ENCODE measurements at regions not wholly inside any gene's neighbourhood (a gene's known extent, or its start where the extent isn't known, plus 50 kb on each side); places are given as distances from the start of the nearest gene placed in this dataset.

- TF ChIP-seq EZH2phosphoT487 (IDR thresholded peaks at IDR 0.05; ENCODE audit: low read depth), result no peak
- TF ChIP-seq, protein P1, sequence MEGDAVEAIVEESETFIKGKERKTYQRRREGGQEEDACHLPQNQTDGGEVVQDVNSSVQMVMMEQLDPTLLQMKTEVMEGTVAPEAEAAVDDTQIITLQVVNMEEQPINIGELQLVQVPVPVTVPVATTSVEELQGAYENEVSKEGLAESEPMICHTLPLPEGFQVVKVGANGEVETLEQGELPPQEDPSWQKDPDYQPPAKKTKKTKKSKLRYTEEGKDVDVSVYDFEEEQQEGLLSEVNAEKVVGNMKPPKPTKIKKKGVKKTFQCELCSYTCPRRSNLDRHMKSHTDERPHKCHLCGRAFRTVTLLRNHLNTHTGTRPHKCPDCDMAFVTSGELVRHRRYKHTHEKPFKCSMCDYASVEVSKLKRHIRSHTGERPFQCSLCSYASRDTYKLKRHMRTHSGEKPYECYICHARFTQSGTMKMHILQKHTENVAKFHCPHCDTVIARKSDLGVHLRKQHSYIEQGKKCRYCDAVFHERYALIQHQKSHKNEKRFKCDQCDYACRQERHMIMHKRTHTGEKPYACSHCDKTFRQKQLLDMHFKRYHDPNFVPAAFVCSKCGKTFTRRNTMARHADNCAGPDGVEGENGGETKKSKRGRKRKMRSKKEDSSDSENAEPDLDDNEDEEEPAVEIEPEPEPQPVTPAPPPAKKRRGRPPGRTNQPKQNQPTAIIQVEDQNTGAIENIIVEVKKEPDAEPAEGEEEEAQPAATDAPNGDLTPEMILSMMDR (IDR thresholded peaks at IDR 0.05; ENCODE audit: low read depth, low read length), result no peak
- H4K20me1 ChIP-seq (ENCODE audit: insufficient read depth, low read length), result no peaks in the 10 kb centered on the region
- no peaks in the 10 kb centered on the region for H3K9me3 ChIP-seq (ENCODE audit: insufficient read depth, low read length)
- no peak overlapping the region for H2AFZ ChIP-seq (ENCODE audit: low read depth, low read length)
- no peaks in the 10 kb centered on the region for H3K79me2 ChIP-seq (ENCODE audit: low read length)
- no peak overlapping the region for H3K27ac ChIP-seq (ENCODE audit: low read length)
- no peaks in the 10 kb centered on the region for H3K4me1 ChIP-seq (ENCODE audit: low read length)
- H3K27me3 ChIP-seq (ENCODE audit: low read depth, low read length), result no peaks in the 10 kb centered on the region
- no peaks in the 10 kb centered on the region for H3K36me3 ChIP-seq (replicated peaks; ENCODE audit: low read depth, low read length)
- H3K4me3 ChIP-seq (ENCODE audit: low read length), result no peak overlapping the region
- no peak overlapping the region for H3K9ac ChIP-seq (ENCODE audit: low read length)
- no peak overlapping the region for H3K4me2 ChIP-seq (ENCODE audit: low read length)
These were observed 109.1 kb downstream of the KCTD12 start for GRCh38 chr13:76777096-76777495.

GRCh38 chr13:76775088-76775740 is 111.0 kb downstream of the KCTD12 start:
- Histone ChIP-seq H3K9me3 (ENCODE audit: insufficient read depth, low read length) (no peaks in the 10 kb centered on the region), H3K4me2 (ENCODE audit: low read length) (no peak overlapping the region)
- TF ChIP-seq EZH2phosphoT487 (IDR thresholded peaks at IDR 0.05; ENCODE audit: low read depth), result no peak
- TF ChIP-seq, protein P1 (IDR thresholded peaks at IDR 0.05; ENCODE audit: low read depth, low read length), result no peak

GRCh38 chr13:76773448-76774094 is 112.6 kb downstream of the KCTD12 start:
- no peak overlapping the region for H2AFZ ChIP-seq (ENCODE audit: low read depth, low read length)
- no peak overlapping the region for H3K9ac ChIP-seq (ENCODE audit: low read length)
- no peak overlapping the region for H3K27ac ChIP-seq (ENCODE audit: low read length)
- H3K27me3 ChIP-seq (ENCODE audit: low read depth, low read length), result no peaks in the 10 kb centered on the region
- H3K4me3 ChIP-seq (ENCODE audit: low read length), result no peak overlapping the region
- H3K79me2 ChIP-seq (ENCODE audit: low read length), result no peaks in the 10 kb centered on the region
- H3K9me3 ChIP-seq (ENCODE audit: insufficient read depth, low read length), result no peaks in the 10 kb centered on the region
- H3K36me3 ChIP-seq (replicated peaks; ENCODE audit: low read depth, low read length), result no peaks in the 10 kb centered on the region
- H4K20me1 ChIP-seq (ENCODE audit: insufficient read depth, low read length), result no peaks in the 10 kb centered on the region
- no peak overlapping the region for H3K4me2 ChIP-seq (ENCODE audit: low read length)
- no peaks in the 10 kb centered on the region for H3K4me1 ChIP-seq (ENCODE audit: low read length)
- no peak for TF ChIP-seq EZH2phosphoT487 (IDR thresholded peaks at IDR 0.05; ENCODE audit: low read depth)
- TF ChIP-seq, protein P1 (IDR thresholded peaks at IDR 0.05; ENCODE audit: low read depth, low read length), result no peak

More at GRCh38 chr13:76775088-76775740, 111.0 kb downstream of the KCTD12 start:
- Histone ChIP-seq H3K27me3 (ENCODE audit: low read depth, low read length) (no peaks in the 10 kb centered on the region), H3K36me3 (replicated peaks; ENCODE audit: low read depth, low read length) (no peaks in the 10 kb centered on the region), H3K4me1 (ENCODE audit: low read length) (no peaks in the 10 kb centered on the region), H3K9ac (ENCODE audit: low read length) (no peak overlapping the region), H4K20me1 (ENCODE audit: insufficient read depth, low read length) (no peaks in the 10 kb centered on the region), H3K4me3 (ENCODE audit: low read length) (no peak overlapping the region), H3K27ac (ENCODE audit: low read length) (no peak overlapping the region), H2AFZ (ENCODE audit: low read depth, low read length) (no peak overlapping the region), H3K79me2 (ENCODE audit: low read length) (no peaks in the 10 kb centered on the region)

- H4K20me1 ChIP-seq (ENCODE audit: insufficient read depth, low read length), result no peaks in the 10 kb centered on the region
- H3K9me3 ChIP-seq (ENCODE audit: insufficient read depth, low read length), result no peaks in the 10 kb centered on the region
- no peak overlapping the region for H3K4me2 ChIP-seq (ENCODE audit: low read length)
- no peak overlapping the region for H3K4me3 ChIP-seq (ENCODE audit: low read length)
- H3K4me1 ChIP-seq (ENCODE audit: low read length), result no peaks in the 10 kb centered on the region
- no peaks in the 10 kb centered on the region for H3K79me2 ChIP-seq (ENCODE audit: low read length)
- TF ChIP-seq, protein P1 (IDR thresholded peaks at IDR 0.05; ENCODE audit: low read depth, low read length), result no peak
- TF ChIP-seq EZH2phosphoT487 (IDR thresholded peaks at IDR 0.05; ENCODE audit: low read depth), result no peak
- no peaks in the 10 kb centered on the region for H3K36me3 ChIP-seq (replicated peaks; ENCODE audit: low read depth, low read length)
- no peaks in the 10 kb centered on the region for H3K27me3 ChIP-seq (ENCODE audit: low read depth, low read length)
- no peak overlapping the region for H2AFZ ChIP-seq (ENCODE audit: low read depth, low read length)
- no peak overlapping the region for H3K9ac ChIP-seq (ENCODE audit: low read length)
- no peak overlapping the region for H3K27ac ChIP-seq (ENCODE audit: low read length)
These were observed 114.0 kb downstream of the KCTD12 start for GRCh38 chr13:76772241-76772640.
